Omental fat pad (tissue), 3 donors: ENCODE measurements at regions not wholly inside any gene's neighbourhood (a gene's known extent, or its start where the extent isn't known, plus 50 kb on each side); places are given as distances from the start of the nearest gene placed in this dataset.
A peak's percentile ranks its signal among the peaks of the same experiment; 100 is the strongest.

Source experiments
- ATAC-seq: fragments of 150-250 bp; one replicate; pipeline ENCODE4 v1.9.1; 2016; ENCODE audit warnings: mild to moderate bottlenecking, moderate library complexity; ENCODE audit not compliant: low FRiP score
- DNase-seq: peaks from one replicate; pipeline ENCODE4 v3.0.0-alpha.2; 2019; ENCODE audit warnings: low spot score
- CTCF ChIP-seq, 3 donors: fragments of 450-650 bp; IDR thresholded peaks; one replicate each; pipeline ENCODE4 v1.5.1; 2016 to 2017; ENCODE audit warnings: antibody characterized with exemption in 3 of 3, mild to moderate bottlenecking in 3 of 3, moderate library complexity in 2 of 3

- ATAC-seq = no peak
- TF ChIP-seq CTCF (IDR thresholded peaks at IDR 0.05) = no peak
- DNase-seq = no peak
Observed at GRCh38 chr10:121092720-121093095, 241.5 kb downstream of the WDR11 start.

- DNase-seq (no peak), ATAC-seq (peak; percentile 94)
- no peak for TF ChIP-seq CTCF (IDR thresholded peaks at IDR 0.05)
Observed at GRCh38 chr10:121096617-121097431, 245.7 kb downstream of the WDR11 start.

- no peak for TF ChIP-seq CTCF (IDR thresholded peaks at IDR 0.05)
- ATAC-seq (no peak), DNase-seq (no peak)
Observed at GRCh38 chr10:121098211-121098610, 247.0 kb downstream of the WDR11 start.

GRCh38 chr10:121098751-121099150, 247.6 kb downstream of the WDR11 start:
- DNase-seq (no peak), ATAC-seq (no peak)
- no peak for TF ChIP-seq CTCF (IDR thresholded peaks at IDR 0.05)

- DNase-seq = no peak
- ATAC-seq = no peak
- TF ChIP-seq CTCF (IDR thresholded peaks at IDR 0.05) = no peak
Observed at GRCh38 chr10:121099181-121099580, 248.0 kb downstream of the WDR11 start.

- no peak for ATAC-seq
- no peak for TF ChIP-seq CTCF (IDR thresholded peaks at IDR 0.05)
- DNase-seq = no peak
Observed at GRCh38 chr10:121099592-121099991, 248.4 kb downstream of the WDR11 start.

GRCh38 chr10:121101561-121101960, 250.4 kb downstream of the WDR11 start:
- TF ChIP-seq CTCF (IDR thresholded peaks at IDR 0.05) = no peak
- DNase-seq = no peak
- ATAC-seq = no peak
